ENCODE measurements at regions not wholly inside any gene's neighbourhood (a gene's known extent, or its start where the extent isn't known, plus 50 kb on each side); places are given as distances from the start of the nearest gene placed in this dataset.

- DNase-seq (ENCODE audit: low read depth, low spot score) (peak; percentile 97), ATAC-seq (peak; percentile 99)
- Histone ChIP-seq H3K9me3 (ENCODE audit: control insufficient read depth, insufficient read depth, low read depth, low read length) (no peaks in the 10 kb centered on the region), H3K36me3 (ENCODE audit: control insufficient read depth, insufficient read depth, low read length) (no peaks in the 10 kb centered on the region), H3K4me3 (ENCODE audit: low read depth in 2 of 2, low read length in 2 of 2) (peak overlapping the region in 1 of 2 experiments; percentile 31; a peak in 2 of 4 replicates), H3K4me1 (ENCODE audit: control insufficient read depth, insufficient read depth, low read length) (peaks cover 26% of the 10 kb centered on the region), H3K27me3 (ENCODE audit: control insufficient read depth, insufficient read depth, low read length) (no peaks in the 10 kb centered on the region), H3K27ac (ENCODE audit: low read length) (peak overlapping the region; percentile 89)
- CTCF ChIA-PET, result no interaction called here
- intact Hi-C loops (cut with micrococcal nuclease; ENCODE audit: unreplicated experiment) (no loop called here), in situ Hi-C loops (cut with HindIII; ENCODE audit: low pct_unique_long_range_greater_than_20kb, low sequenced_read_pairs) (no loop called here)
- BruUV-seq (replicated peaks), result no TSS peak
- POLR2A ChIA-PET, result interaction anchor here (0.5 to 1.0 kb wide), 2 partner anchors 11 to 23 kb away, joined by 3 read pairs; no protein-coding TSS in a partner anchor
- TF ChIP-seq TCF7L2 (IDR thresholded peaks at IDR 0.05; ENCODE audit: low read depth, low read length) (no peak; the same call in 1 of the 2 replicates), POLR2AphosphoS5 (IDR thresholded peaks at IDR 0.05; ENCODE audit: low read depth, low read length) (peak; percentile 68; the same call in 1 of the 2 replicates), REST (IDR thresholded peaks at IDR 0.05; ENCODE audit: insufficient read depth in 1 of 2, low read depth in 2 of 2, low read length in 1 of 2) (no peak), SIN3A (IDR thresholded peaks at IDR 0.05; ENCODE audit: borderline replicate concordance, insufficient read depth, low read depth, low read length) (no peak), CTCF (IDR thresholded peaks at IDR 0.05) (no peak)
Measured at GRCh38 chr1:58848818-58849411, 65.1 kb upstream of the JUN start.

GRCh38 chr1:58849551-58849950, 65.7 kb upstream of the JUN start:
- ATAC-seq, result peak; percentile 29
- BruUV-seq (replicated peaks), result no TSS peak
- ChIA-PET CTCF (no interaction called here), POLR2A (no interaction called here)
- peak overlapping the region in 1 of 2 experiments; percentile 31; a peak in 2 of 4 replicates for H3K4me3 ChIP-seq (ENCODE audit: low read depth in 2 of 2, low read length in 2 of 2)
- in situ Hi-C loops (cut with HindIII; ENCODE audit: low pct_unique_long_range_greater_than_20kb, low sequenced_read_pairs), result no loop called here
- intact Hi-C loops (cut with micrococcal nuclease; ENCODE audit: unreplicated experiment), result no loop called here
- H3K9me3 ChIP-seq (ENCODE audit: control insufficient read depth, insufficient read depth, low read depth, low read length), result no peaks in the 10 kb centered on the region
- H3K27me3 ChIP-seq (ENCODE audit: control insufficient read depth, insufficient read depth, low read length), result no peaks in the 10 kb centered on the region
- DNase-seq (ENCODE audit: low read depth, low spot score), result no peak
- H3K27ac ChIP-seq (ENCODE audit: low read length), result peak overlapping the region; percentile 89
- TF ChIP-seq CTCF (IDR thresholded peaks at IDR 0.05) (no peak), REST (IDR thresholded peaks at IDR 0.05; ENCODE audit: insufficient read depth in 1 of 2, low read depth in 2 of 2, low read length in 1 of 2) (no peak), SIN3A (IDR thresholded peaks at IDR 0.05; ENCODE audit: borderline replicate concordance, insufficient read depth, low read depth, low read length) (no peak), POLR2AphosphoS5 (IDR thresholded peaks at IDR 0.05; ENCODE audit: low read depth, low read length) (no peak), TCF7L2 (IDR thresholded peaks at IDR 0.05; ENCODE audit: low read depth, low read length) (no peak)
- H3K36me3 ChIP-seq (ENCODE audit: control insufficient read depth, insufficient read depth, low read length), result no peaks in the 10 kb centered on the region
- peaks cover 26% of the 10 kb centered on the region for H3K4me1 ChIP-seq (ENCODE audit: control insufficient read depth, insufficient read depth, low read length)
